PC-9 (cell line): ENCODE measurements at regions not wholly inside any gene's neighbourhood (a gene's known extent, or its start where the extent isn't known, plus 50 kb on each side); places are given as distances from the start of the nearest gene placed in this dataset.

ENCODE experiments used
- EZH2 ChIP-seq: fragments of 200-600 bp; sonication (generic); IDR thresholded peaks from 2 replicates; pipeline ENCODE4 v1.8.0; 2017; ENCODE audit warnings: antibody characterized with exemption, low read depth
- TF ChIP-seq, protein P1 (sequence below): fragments of 200-600 bp; sonication (generic); conservative IDR thresholded peaks from 2 replicates; pipeline ENCODE4 v1.6.1; 2017; ENCODE audit warnings: mixed run types, antibody characterized with exemption, mild to moderate bottlenecking, moderate library complexity

DNA sequence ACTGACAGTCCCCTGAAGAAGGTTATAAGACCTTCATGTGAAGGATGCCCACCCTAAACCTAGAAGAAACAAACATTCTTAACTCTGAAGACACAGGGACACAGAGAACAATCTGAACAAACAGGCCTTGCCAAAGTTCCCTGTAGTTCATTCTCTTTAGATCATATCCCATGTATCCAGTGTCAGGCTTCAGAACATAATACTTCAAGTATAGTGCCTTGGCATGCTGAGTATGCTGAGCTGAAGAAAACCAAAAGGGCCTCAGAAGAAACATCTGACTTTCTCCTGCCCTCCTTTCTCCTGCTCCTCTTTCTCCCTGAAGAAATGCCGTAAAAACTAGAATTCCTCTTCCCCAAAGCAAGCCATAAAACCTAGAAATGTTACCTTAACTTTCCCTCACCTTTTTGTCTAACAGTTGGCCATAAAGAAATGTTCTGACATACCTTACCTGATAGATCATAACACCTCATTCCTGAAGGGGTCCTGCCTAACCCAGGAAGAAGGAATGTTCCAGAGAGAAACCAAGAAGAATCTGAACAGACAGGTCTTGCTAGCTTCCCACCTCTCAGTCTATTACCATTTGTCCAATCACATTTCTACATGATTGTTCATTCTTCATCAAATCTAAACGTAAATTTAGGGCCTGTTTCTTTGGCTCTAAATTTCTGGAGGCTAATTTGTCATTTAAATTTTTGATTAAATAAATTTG is 160.1 kb upstream of the ZC3H15 start:
- TF ChIP-seq, protein P1, sequence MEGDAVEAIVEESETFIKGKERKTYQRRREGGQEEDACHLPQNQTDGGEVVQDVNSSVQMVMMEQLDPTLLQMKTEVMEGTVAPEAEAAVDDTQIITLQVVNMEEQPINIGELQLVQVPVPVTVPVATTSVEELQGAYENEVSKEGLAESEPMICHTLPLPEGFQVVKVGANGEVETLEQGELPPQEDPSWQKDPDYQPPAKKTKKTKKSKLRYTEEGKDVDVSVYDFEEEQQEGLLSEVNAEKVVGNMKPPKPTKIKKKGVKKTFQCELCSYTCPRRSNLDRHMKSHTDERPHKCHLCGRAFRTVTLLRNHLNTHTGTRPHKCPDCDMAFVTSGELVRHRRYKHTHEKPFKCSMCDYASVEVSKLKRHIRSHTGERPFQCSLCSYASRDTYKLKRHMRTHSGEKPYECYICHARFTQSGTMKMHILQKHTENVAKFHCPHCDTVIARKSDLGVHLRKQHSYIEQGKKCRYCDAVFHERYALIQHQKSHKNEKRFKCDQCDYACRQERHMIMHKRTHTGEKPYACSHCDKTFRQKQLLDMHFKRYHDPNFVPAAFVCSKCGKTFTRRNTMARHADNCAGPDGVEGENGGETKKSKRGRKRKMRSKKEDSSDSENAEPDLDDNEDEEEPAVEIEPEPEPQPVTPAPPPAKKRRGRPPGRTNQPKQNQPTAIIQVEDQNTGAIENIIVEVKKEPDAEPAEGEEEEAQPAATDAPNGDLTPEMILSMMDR: no peak
- TF ChIP-seq EZH2: no peak
